B cell (primary cell): ENCODE measurements at regions not wholly inside any gene's neighbourhood (a gene's known extent, or its start where the extent isn't known, plus 50 kb on each side); places are given as distances from the start of the nearest gene placed in this dataset.

Experiments
- ATAC-seq: fragments of 200-7000 bp; cut with Tn5 transposase; one replicate; pipeline ENCODE4 v1.10.0; 2021; ENCODE audit warnings: low read depth, mild to moderate bottlenecking, moderate number of reproducible peaks, moderate library complexity
- CTCF ChIA-PET: fragments of 350-600 bp; sonication (Branson Sonifier 250); formaldehyde crosslinking; loops from one replicate; lab custom pipeline; 2021; ENCODE audit warnings: antibody characterized with exemption, inconsistent platforms; lab: Charles Lee
- POLR2A ChIA-PET: fragments of 350-600 bp; sonication (Branson Sonifier 250); formaldehyde crosslinking; loops from one replicate; lab custom pipeline; 2021; ENCODE audit warnings: antibody characterized with exemption; lab: Charles Lee
- DNase-seq: peaks from one replicate; pipeline ENCODE4 v3.0.0; 2013
- H2AFZ ChIP-seq: 2 replicates; pipeline ENCODE4 v1.6.1; 2012; ENCODE audit warnings: mild to moderate bottlenecking, low read depth, low read length; ENCODE audit not compliant: insufficient read depth, poor library complexity, severe bottlenecking
- H3K27ac ChIP-seq, 2 donors: 1 replicate in 1 of 2; 2 replicates in 1 of 2; pipeline ENCODE4 v1.5.1; 2012 to 2013; ENCODE audit warnings: low read length in 2 of 2, mild to moderate bottlenecking in 2 of 2, moderate library complexity in 1 of 2
- H3K27me3 ChIP-seq, 4 experiments: fragments of 200-600 bp in 1 of 4; sonication (generic) in 1 of 4; replicated peaks in 1 of 4; 1 replicate in 2 of 4; 2 replicates in 2 of 4; pipeline versions ENCODE4 v1.6.1 to v1.7.0; 2013 to 2016; ENCODE audit warnings: low read length in 3 of 4, mild to moderate bottlenecking in 2 of 4, mixed read lengths in 1 of 4, moderate library complexity in 1 of 4; ENCODE audit not compliant: insufficient read depth in 4 of 4, control insufficient read depth in 3 of 4; ENCODE audit errors: control extremely low read depth in 1 of 4
- H3K36me3 ChIP-seq, 2 experiments: replicated peaks in 1 of 2; 1 replicate in 1 of 2; 2 replicates in 1 of 2; pipeline versions ENCODE4 v1.6.1 to v1.7.1; 2013; ENCODE audit warnings: low read length in 1 of 2; ENCODE audit not compliant: insufficient read depth in 2 of 2, control insufficient read depth in 1 of 2; ENCODE audit errors: control extremely low read depth in 1 of 2, extremely low read depth in 1 of 2
- H3K4me1 ChIP-seq, 2 donors: fragments of 200-600 bp in 1 of 2; sonication (generic) in 1 of 2; 1 replicate in 1 of 2; 2 replicates in 1 of 2; pipeline versions ENCODE4 v1.5.1 to v1.6.1; 2013 to 2017; ENCODE audit warnings: low read length in 2 of 2; ENCODE audit not compliant: control insufficient read depth in 2 of 2, insufficient read depth in 2 of 2
- H3K4me2 ChIP-seq: replicated peaks from 2 replicates; pipeline ENCODE3; 2012; ENCODE audit warnings: mild to moderate bottlenecking, low read depth, low read length; ENCODE audit not compliant: poor library complexity, severe bottlenecking
- H3K4me3 ChIP-seq, 5 experiments: fragments of 200-600 bp in 1 of 5; sonication (generic) in 1 of 5; 1 replicate in 3 of 5; 2 replicates in 2 of 5; pipeline versions ENCODE4 v1.5.1 to v1.7.0; 2011 to 2016; ENCODE audit warnings: low read length in 4 of 5, mild to moderate bottlenecking in 4 of 5, low read depth in 2 of 5, control low read depth in 1 of 5, moderate library complexity in 1 of 5; ENCODE audit not compliant: insufficient read depth in 1 of 5; ENCODE audit errors: control extremely low read depth in 1 of 5, extremely low read depth in 1 of 5
- H3K79me2 ChIP-seq: fragments of 200-600 bp; sonication (generic); one replicate; pipeline ENCODE4 v1.6.0; 2016; ENCODE audit warnings: low read length; ENCODE audit not compliant: control insufficient read depth, insufficient read depth
- H3K9ac ChIP-seq: fragments of 200-600 bp; sonication (generic); 2 replicates; pipeline ENCODE4 v1.6.1; 2017; ENCODE audit warnings: mild to moderate bottlenecking, low read length, moderate library complexity
- H3K9me3 ChIP-seq, 3 donors: one replicate each; pipeline versions ENCODE4 v1.6.1 to v1.7.1; 2013; ENCODE audit warnings: low read length in 2 of 3; ENCODE audit not compliant: control insufficient read depth in 2 of 3, insufficient read depth in 1 of 3; ENCODE audit errors: control extremely low read depth in 1 of 3
- H4K20me1 ChIP-seq: 2 replicates; pipeline ENCODE4 v1.6.0; 2012; ENCODE audit warnings: mild to moderate bottlenecking, low read length; ENCODE audit not compliant: insufficient read depth, control insufficient read depth, poor library complexity, severe bottlenecking
- H3K27ac Mint-ChIP-seq: one replicate; pipeline ENCODE4 v1.8.0; 2021; ENCODE audit warnings: mixed read lengths
- H3K27me3 Mint-ChIP-seq: one replicate; pipeline ENCODE4 v1.8.0; 2021; ENCODE audit warnings: mixed read lengths
- H3K4me1 Mint-ChIP-seq: one replicate; pipeline ENCODE4 v1.8.0; 2021; ENCODE audit warnings: mixed read lengths
- H3K4me3 Mint-ChIP-seq: one replicate; pipeline ENCODE4 v1.8.0; 2021; ENCODE audit warnings: mixed read lengths
- H3K9me3 Mint-ChIP-seq: one replicate; pipeline ENCODE4 v1.8.0; 2022; ENCODE audit warnings: mixed read lengths; ENCODE audit not compliant: insufficient read depth
- EZH2 ChIP-seq: IDR thresholded peaks from 2 replicates; pipeline ENCODE4 v1.6.1; 2012; ENCODE audit warnings: borderline replicate concordance, low read depth, mild to moderate bottlenecking, moderate library complexity, low read length; ENCODE audit not compliant: insufficient read depth, poor library complexity, severe bottlenecking
- WGBS: methylation state at CpG from one replicate; pipeline ENCODE4 v1.1.5; 2013; ENCODE audit warnings: missing lambda C conversion rate; ENCODE audit not compliant: insufficient coverage; 5-methylcytosine and 5-hydroxymethylcytosine counted together
- intact Hi-C: fragments of 100-400 bp; cut with micrococcal nuclease; formaldehyde crosslinking; loops from one replicate; pipeline ENCODE4 v1.10.0; 2022
- TF ChIP-seq, protein P1 (sequence below): fragments of 200-600 bp; IDR thresholded peaks from one replicate; pipeline ENCODE4 v1.8.0; 2022; ENCODE audit warnings: antibody characterized with exemption, mild to moderate bottlenecking

DNA sequence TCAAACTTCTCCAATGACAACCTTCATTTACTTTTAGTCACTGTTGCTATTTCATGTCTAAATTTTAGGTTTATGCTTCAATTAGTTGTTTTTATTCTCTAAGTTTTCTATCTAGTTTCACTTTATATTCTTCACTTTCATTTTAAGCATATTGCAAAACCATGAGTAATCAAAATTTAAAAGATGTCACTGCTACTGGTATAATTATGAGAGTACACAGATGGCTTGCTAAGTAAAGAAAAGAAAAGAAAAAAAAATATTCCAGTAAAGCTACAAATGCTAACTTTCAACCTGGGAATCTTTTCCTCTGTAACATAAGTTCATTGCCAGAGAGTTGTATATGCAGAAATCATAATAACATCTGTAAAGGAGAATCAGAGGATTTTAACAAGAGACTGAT lies 1624.7 kb downstream of the PCDH9 start:
- DNase-seq = no peak
- Histone ChIP-seq H3K9ac (no peak overlapping the region), H2AFZ (no peak overlapping the region), H3K27me3 (no peaks in the 10 kb centered on the region), H4K20me1 (no peaks in the 10 kb centered on the region), H3K4me1 (no peaks in the 10 kb centered on the region), H3K36me3 (no peaks in the 10 kb centered on the region), H3K27ac (no peak overlapping the region), H3K79me2 (no peaks in the 10 kb centered on the region), H3K4me3 (no peak overlapping the region), H3K9me3 (peaks cover 0 to 4% (median 0%) of the 10 kb centered on the region in 3 donors), H3K4me2 (no peak overlapping the region)
- no peak for ATAC-seq
- intact Hi-C loops = no loop called here
- TF ChIP-seq EZH2 = no peak
- TF ChIP-seq, protein P1, sequence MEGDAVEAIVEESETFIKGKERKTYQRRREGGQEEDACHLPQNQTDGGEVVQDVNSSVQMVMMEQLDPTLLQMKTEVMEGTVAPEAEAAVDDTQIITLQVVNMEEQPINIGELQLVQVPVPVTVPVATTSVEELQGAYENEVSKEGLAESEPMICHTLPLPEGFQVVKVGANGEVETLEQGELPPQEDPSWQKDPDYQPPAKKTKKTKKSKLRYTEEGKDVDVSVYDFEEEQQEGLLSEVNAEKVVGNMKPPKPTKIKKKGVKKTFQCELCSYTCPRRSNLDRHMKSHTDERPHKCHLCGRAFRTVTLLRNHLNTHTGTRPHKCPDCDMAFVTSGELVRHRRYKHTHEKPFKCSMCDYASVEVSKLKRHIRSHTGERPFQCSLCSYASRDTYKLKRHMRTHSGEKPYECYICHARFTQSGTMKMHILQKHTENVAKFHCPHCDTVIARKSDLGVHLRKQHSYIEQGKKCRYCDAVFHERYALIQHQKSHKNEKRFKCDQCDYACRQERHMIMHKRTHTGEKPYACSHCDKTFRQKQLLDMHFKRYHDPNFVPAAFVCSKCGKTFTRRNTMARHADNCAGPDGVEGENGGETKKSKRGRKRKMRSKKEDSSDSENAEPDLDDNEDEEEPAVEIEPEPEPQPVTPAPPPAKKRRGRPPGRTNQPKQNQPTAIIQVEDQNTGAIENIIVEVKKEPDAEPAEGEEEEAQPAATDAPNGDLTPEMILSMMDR = no peak
- no peaks in the 10 kb centered on the region for H3K4me1 Mint-ChIP-seq
- H3K9me3 Mint-ChIP-seq = no peaks in the 10 kb centered on the region
- ChIA-PET POLR2A (no interaction called here), CTCF (interaction anchor here (0.6 kb wide), 1 partner anchor 894 kb away, joined by 3 read pairs; no protein-coding TSS in a partner anchor)
- H3K4me3 Mint-ChIP-seq = no peak overlapping the region
- no peaks in the 10 kb centered on the region for H3K27me3 Mint-ChIP-seq
- H3K27ac Mint-ChIP-seq = no peak overlapping the region

DNA sequence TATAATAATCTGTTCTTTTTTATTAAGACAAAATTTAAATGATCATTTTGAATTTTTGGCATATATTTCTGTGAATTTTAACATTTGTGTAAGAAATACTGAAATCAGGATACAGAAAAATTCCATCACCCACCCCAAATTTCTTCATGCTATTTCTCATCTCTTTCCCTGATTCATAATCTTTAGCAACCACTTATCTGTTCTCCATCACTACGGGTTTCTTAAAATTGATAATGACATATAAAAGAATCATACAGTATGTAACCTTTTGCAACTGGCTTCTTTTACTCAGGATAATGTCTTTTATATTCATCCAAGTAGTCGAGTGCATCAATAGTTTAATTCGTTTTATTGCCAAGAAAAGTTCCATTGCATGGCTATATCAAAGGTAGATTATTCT lies 1627.0 kb downstream of the PCDH9 start:
- no peaks in the 10 kb centered on the region for H4K20me1 ChIP-seq
- no peaks in the 10 kb centered on the region for H3K79me2 ChIP-seq
- H3K4me2 ChIP-seq = no peak overlapping the region
- H3K27ac ChIP-seq = no peak overlapping the region
- no peaks in the 10 kb centered on the region for H3K27me3 Mint-ChIP-seq
- ChIA-PET CTCF (no interaction called here), POLR2A (no interaction called here)
- no peaks in the 10 kb centered on the region for H3K4me1 Mint-ChIP-seq
- peaks cover 0 to 4% (median 0%) of the 10 kb centered on the region in 3 donors for H3K9me3 ChIP-seq
- no peak for TF ChIP-seq EZH2
- TF ChIP-seq, protein P1 = no peak
- DNase-seq (no peak), ATAC-seq (no peak)
- no peaks in the 10 kb centered on the region for H3K36me3 ChIP-seq
- intact Hi-C loops = no loop called here
- no peak overlapping the region for H3K4me3 Mint-ChIP-seq
- H3K9me3 Mint-ChIP-seq = no peaks in the 10 kb centered on the region
- no peak overlapping the region for H3K27ac Mint-ChIP-seq
- no peaks in the 10 kb centered on the region for H3K27me3 ChIP-seq
- WGBS = no CpG with 5 or more reads among the region's 3 CpGs
- no peaks in the 10 kb centered on the region for H3K4me1 ChIP-seq
- H3K4me3 ChIP-seq = no peak overlapping the region
- H3K9ac ChIP-seq = no peak overlapping the region
- H2AFZ ChIP-seq = no peak overlapping the region
